SU-DHL-6 (cell line): ENCODE measurements at regions not wholly inside any gene's neighbourhood (a gene's known extent, or its start where the extent isn't known, plus 50 kb on each side); places are given as distances from the start of the nearest gene placed in this dataset.

Experiments used
- EZH2phosphoT487 ChIP-seq: fragments of 200-600 bp; sonication (generic), shearing (Covaris generic); conservative IDR thresholded peaks from 2 replicates; pipeline ENCODE4 v1.6.1; 2018; ENCODE audit warnings: mild to moderate bottlenecking, antibody characterized with exemption, low read length, moderate library complexity, mixed read lengths
- TF ChIP-seq, protein P1 (sequence below): fragments of 200-600 bp; sonication (generic); IDR thresholded peaks from one replicate; pipeline ENCODE4 v1.5.1; 2017; ENCODE audit warnings: antibody characterized with exemption, mild to moderate bottlenecking, low read length, moderate library complexity; ENCODE audit not compliant: insufficient read depth, poor library complexity, severe bottlenecking

- TF ChIP-seq, protein P1, sequence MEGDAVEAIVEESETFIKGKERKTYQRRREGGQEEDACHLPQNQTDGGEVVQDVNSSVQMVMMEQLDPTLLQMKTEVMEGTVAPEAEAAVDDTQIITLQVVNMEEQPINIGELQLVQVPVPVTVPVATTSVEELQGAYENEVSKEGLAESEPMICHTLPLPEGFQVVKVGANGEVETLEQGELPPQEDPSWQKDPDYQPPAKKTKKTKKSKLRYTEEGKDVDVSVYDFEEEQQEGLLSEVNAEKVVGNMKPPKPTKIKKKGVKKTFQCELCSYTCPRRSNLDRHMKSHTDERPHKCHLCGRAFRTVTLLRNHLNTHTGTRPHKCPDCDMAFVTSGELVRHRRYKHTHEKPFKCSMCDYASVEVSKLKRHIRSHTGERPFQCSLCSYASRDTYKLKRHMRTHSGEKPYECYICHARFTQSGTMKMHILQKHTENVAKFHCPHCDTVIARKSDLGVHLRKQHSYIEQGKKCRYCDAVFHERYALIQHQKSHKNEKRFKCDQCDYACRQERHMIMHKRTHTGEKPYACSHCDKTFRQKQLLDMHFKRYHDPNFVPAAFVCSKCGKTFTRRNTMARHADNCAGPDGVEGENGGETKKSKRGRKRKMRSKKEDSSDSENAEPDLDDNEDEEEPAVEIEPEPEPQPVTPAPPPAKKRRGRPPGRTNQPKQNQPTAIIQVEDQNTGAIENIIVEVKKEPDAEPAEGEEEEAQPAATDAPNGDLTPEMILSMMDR: no peak
- no peak for TF ChIP-seq EZH2phosphoT487
These were observed 115.0 kb downstream of the BDH1 start for GRCh38 chr3:197440717-197441303.
